ENCODE measurements at regions not wholly inside any gene's neighbourhood (a gene's known extent, or its start where the extent isn't known, plus 50 kb on each side); places are given as distances from the start of the nearest gene placed in this dataset.

GRCh38 chr15:98483575-98484130 is 164.7 kb upstream of the IGF1R start:
- Histone ChIP-seq H3K79me2 (ENCODE audit: insufficient read depth, low read length) (no peaks in the 10 kb centered on the region), H3K4me3 (ENCODE audit: insufficient read depth, low read length) (no peak overlapping the region), H3K27me3 (ENCODE audit: insufficient read depth, low read length) (no peaks in the 10 kb centered on the region), H3K27ac (ENCODE audit: low read depth, low read length) (no peak overlapping the region), H2AFZ (ENCODE audit: low read length) (no peak overlapping the region), H4K20me1 (ENCODE audit: insufficient read depth, low read length) (no peaks in the 10 kb centered on the region), H3K36me3 (ENCODE audit: insufficient read depth, low read length) (no peaks in the 10 kb centered on the region), H3K4me2 (ENCODE audit: insufficient read depth, low read length) (no peak overlapping the region), H3K4me1 (ENCODE audit: insufficient read depth, low read length) (no peaks in the 10 kb centered on the region), H3K9me3 (ENCODE audit: low read depth, low read length) (no peaks in the 10 kb centered on the region)
- no peak for DNase-seq (ENCODE audit: insufficient read length, low spot score, missing footprints)
- no peak for TF ChIP-seq CTCF (IDR thresholded peaks at IDR 0.05; ENCODE audit: extremely low read depth, low read depth, low read length)

GRCh38 chr15:98484914-98485313 is 163.4 kb upstream of the IGF1R start:
- Histone ChIP-seq H3K36me3 (ENCODE audit: insufficient read depth, low read length) (no peaks in the 10 kb centered on the region), H3K4me3 (ENCODE audit: insufficient read depth, low read length) (no peak overlapping the region), H2AFZ (ENCODE audit: low read length) (no peak overlapping the region), H3K79me2 (ENCODE audit: insufficient read depth, low read length) (no peaks in the 10 kb centered on the region), H4K20me1 (ENCODE audit: insufficient read depth, low read length) (no peaks in the 10 kb centered on the region), H3K27ac (ENCODE audit: low read depth, low read length) (no peak overlapping the region), H3K4me2 (ENCODE audit: insufficient read depth, low read length) (no peak overlapping the region), H3K9me3 (ENCODE audit: low read depth, low read length) (no peaks in the 10 kb centered on the region), H3K4me1 (ENCODE audit: insufficient read depth, low read length) (no peaks in the 10 kb centered on the region), H3K27me3 (ENCODE audit: insufficient read depth, low read length) (no peaks in the 10 kb centered on the region)
- TF ChIP-seq CTCF (IDR thresholded peaks at IDR 0.05; ENCODE audit: extremely low read depth, low read depth, low read length) = no peak
- DNase-seq (ENCODE audit: insufficient read length, low spot score, missing footprints) = no peak

- TF ChIP-seq CTCF (IDR thresholded peaks at IDR 0.05; ENCODE audit: extremely low read depth, low read depth, low read length) = no peak
- no peaks in the 10 kb centered on the region for H3K79me2 ChIP-seq (ENCODE audit: insufficient read depth, low read length)
- H3K4me2 ChIP-seq (ENCODE audit: insufficient read depth, low read length) = no peak overlapping the region
Measured at GRCh38 chr15:98485451-98485850, 162.9 kb upstream of the IGF1R start.

GRCh38 chr15:98493966-98494511 is 154.3 kb upstream of the IGF1R start:
- H3K36me3 ChIP-seq (ENCODE audit: insufficient read depth, low read length) = no peaks in the 10 kb centered on the region
- no peaks in the 10 kb centered on the region for H3K79me2 ChIP-seq (ENCODE audit: insufficient read depth, low read length)
- no peak overlapping the region for H2AFZ ChIP-seq (ENCODE audit: low read length)
- no peak for TF ChIP-seq CTCF (IDR thresholded peaks at IDR 0.05; ENCODE audit: extremely low read depth, low read depth, low read length)
- H4K20me1 ChIP-seq (ENCODE audit: insufficient read depth, low read length) = no peaks in the 10 kb centered on the region
- no peaks in the 10 kb centered on the region for H3K9me3 ChIP-seq (ENCODE audit: low read depth, low read length)
- DNase-seq (ENCODE audit: insufficient read length, low spot score, missing footprints) = no peak
- no peaks in the 10 kb centered on the region for H3K4me1 ChIP-seq (ENCODE audit: insufficient read depth, low read length)
- H3K27me3 ChIP-seq (ENCODE audit: insufficient read depth, low read length) = no peaks in the 10 kb centered on the region
- H3K27ac ChIP-seq (ENCODE audit: low read depth, low read length) = no peak overlapping the region
- H3K4me3 ChIP-seq (ENCODE audit: insufficient read depth, low read length) = no peak overlapping the region
- no peak overlapping the region for H3K4me2 ChIP-seq (ENCODE audit: insufficient read depth, low read length)

More at GRCh38 chr15:98485451-98485850, 162.9 kb upstream of the IGF1R start:
- Histone ChIP-seq H2AFZ (ENCODE audit: low read length) (no peak overlapping the region), H3K36me3 (ENCODE audit: insufficient read depth, low read length) (no peaks in the 10 kb centered on the region), H3K9me3 (ENCODE audit: low read depth, low read length) (no peaks in the 10 kb centered on the region), H3K27ac (ENCODE audit: low read depth, low read length) (no peak overlapping the region), H4K20me1 (ENCODE audit: insufficient read depth, low read length) (no peaks in the 10 kb centered on the region), H3K27me3 (ENCODE audit: insufficient read depth, low read length) (no peaks in the 10 kb centered on the region), H3K4me1 (ENCODE audit: insufficient read depth, low read length) (no peaks in the 10 kb centered on the region), H3K4me3 (ENCODE audit: insufficient read depth, low read length) (no peak overlapping the region)
- DNase-seq (ENCODE audit: insufficient read length, low spot score, missing footprints) = no peak

All from osteoblast (primary cell).